HepG2 (cell line): ENCODE measurements at regions not wholly inside any gene's neighbourhood (a gene's known extent, or its start where the extent isn't known, plus 50 kb on each side); places are given as distances from the start of the nearest gene placed in this dataset.

ENCODE experiments used
- BORCS8-MEF2B ChIP-seq: sonication (generic); formaldehyde crosslinking; IDR thresholded peaks from 2 replicates; pipeline ENCODE4 v1.8.0; 2022; ENCODE audit warnings: mild to moderate bottlenecking, missing genetic modification reagents
- CHD2 ChIP-seq: IDR thresholded peaks from 2 replicates; pipeline ENCODE4 v1.6.1; 2011; ENCODE audit warnings: low read depth, low read length, improper control_type of control experiment
- DNMT1 ChIP-seq: sonication (generic); formaldehyde crosslinking; IDR thresholded peaks from 2 replicates; pipeline ENCODE4 v1.5.1; 2020; ENCODE audit warnings: mild to moderate bottlenecking, missing genetic modification reagents
- EHMT2 ChIP-seq: fragments of 200-600 bp; sonication (generic); IDR thresholded peaks from 2 replicates; pipeline ENCODE4 v1.7.0; 2017; ENCODE audit warnings: antibody characterized with exemption, low read depth, low read length, borderline replicate concordance
- FOXK1 ChIP-seq: sonication (generic); formaldehyde crosslinking; IDR thresholded peaks from 2 replicates; pipeline ENCODE4 v1.4.0; 2020; ENCODE audit warnings: low read depth, missing genetic modification reagents, borderline replicate concordance
- KLF6 ChIP-seq: IDR thresholded peaks from 2 replicates; pipeline ENCODE4 v1.8.0; 2016; ENCODE audit warnings: missing biosample characterization, missing genetic modification reagents
- MLLT10 ChIP-seq: sonication (generic); formaldehyde crosslinking; IDR thresholded peaks from 2 replicates; pipeline ENCODE4 v1.4.0; 2020; ENCODE audit warnings: missing genetic modification reagents
- NR2F1 ChIP-seq, 2 experiments: fragments of 450-650 bp in 1 of 2; formaldehyde crosslinking in 1 of 2; IDR thresholded peaks; 2 replicates each; pipeline versions ENCODE4 v1.5.0 to v1.6.1; 2016 to 2020; ENCODE audit warnings: mild to moderate bottlenecking in 1 of 2, missing compliant biosample characterization in 1 of 2, missing genetic modification reagents in 1 of 2, moderate library complexity in 1 of 2
- PHF21A ChIP-seq: sonication (generic); formaldehyde crosslinking; IDR thresholded peaks from 2 replicates; pipeline ENCODE4 v1.5.0; 2020; ENCODE audit warnings: mild to moderate bottlenecking, missing genetic modification reagents
- PITX1 ChIP-seq: sonication (generic); formaldehyde crosslinking; IDR thresholded peaks from 2 replicates; pipeline ENCODE4 v1.5.1; 2020; ENCODE audit warnings: mild to moderate bottlenecking, missing genetic modification reagents
- SMAD9 ChIP-seq: sonication (generic); formaldehyde crosslinking; IDR thresholded peaks from 2 replicates; pipeline ENCODE4 v1.5.1; 2020; ENCODE audit warnings: mild to moderate bottlenecking, missing genetic modification reagents
- SP2 ChIP-seq: sonication (generic); formaldehyde crosslinking; IDR thresholded peaks from 2 replicates; pipeline ENCODE4 v1.5.1; 2020; ENCODE audit warnings: mild to moderate bottlenecking, missing genetic modification reagents
- SRSF1 ChIP-seq: fragments of 200-400 bp; formaldehyde crosslinking; optimal IDR thresholded peaks from 2 replicates; pipeline ENCODE3; 2017; ENCODE audit warnings: mild to moderate bottlenecking, low read depth, low read length, moderate library complexity
- TAF15 ChIP-seq: fragments of 200-400 bp; formaldehyde crosslinking; IDR thresholded peaks from one replicate; pipeline ENCODE4 v1.6.1; 2018; ENCODE audit warnings: mild to moderate bottlenecking, low read depth, low read length; ENCODE audit not compliant: poor library complexity, severe bottlenecking
- TBX2 ChIP-seq: sonication (generic); formaldehyde crosslinking; IDR thresholded peaks from 2 replicates; pipeline ENCODE4 v1.5.0; 2020; ENCODE audit warnings: missing genetic modification reagents, mild to moderate bottlenecking, borderline replicate concordance
- YY1 ChIP-seq: IDR thresholded peaks from 2 replicates; pipeline ENCODE4 v1.6.1; 2011; ENCODE audit warnings: low read length, low read depth, moderate library complexity, mild to moderate bottlenecking; ENCODE audit not compliant: insufficient read depth, insufficient replicate concordance
- ZBTB21 ChIP-seq: sonication (generic); formaldehyde crosslinking; IDR thresholded peaks from 2 replicates; pipeline ENCODE4 v1.4.0; 2020; ENCODE audit warnings: missing genetic modification reagents
- ZMYM3 ChIP-seq: sonication (generic); formaldehyde crosslinking; IDR thresholded peaks from 2 replicates; pipeline ENCODE4 v1.5.1; 2020; ENCODE audit warnings: mild to moderate bottlenecking, missing genetic modification reagents
- ZNF383 ChIP-seq: sonication (generic); formaldehyde crosslinking; IDR thresholded peaks from 2 replicates; pipeline ENCODE4 v1.4.0; 2020; ENCODE audit warnings: missing genetic modification reagents, mild to moderate bottlenecking, borderline replicate concordance
- ZNF446 ChIP-seq: sonication (generic); formaldehyde crosslinking; IDR thresholded peaks from 2 replicates; pipeline ENCODE4 v1.5.0; 2020; ENCODE audit warnings: mild to moderate bottlenecking, missing genetic modification reagents
- ZNF644 ChIP-seq: IDR thresholded peaks from 2 replicates; pipeline ENCODE4 v1.6.1; 2016; ENCODE audit warnings: low read depth
- TF ChIP-seq, protein P1 (sequence below): sonication (generic); formaldehyde crosslinking; IDR thresholded peaks from 2 replicates; pipeline ENCODE4 v1.4.0; 2020; ENCODE audit warnings: missing genetic modification reagents
- TF ChIP-seq, protein P2 (sequence below): sonication (generic); formaldehyde crosslinking; IDR thresholded peaks from 2 replicates; pipeline ENCODE4 v1.5.0; 2020; ENCODE audit warnings: missing genetic modification reagents
- TF ChIP-seq, protein P3 (sequence below): sonication (generic); formaldehyde crosslinking; IDR thresholded peaks from 2 replicates; pipeline ENCODE4 v1.4.0; 2020; ENCODE audit warnings: missing genetic modification reagents
- TF ChIP-seq, protein P4 (sequence below): sonication (generic); formaldehyde crosslinking; IDR thresholded peaks from 2 replicates; pipeline ENCODE4 v1.8.0; 2022; ENCODE audit warnings: missing genetic modification reagents, mild to moderate bottlenecking, borderline replicate concordance

DNA sequence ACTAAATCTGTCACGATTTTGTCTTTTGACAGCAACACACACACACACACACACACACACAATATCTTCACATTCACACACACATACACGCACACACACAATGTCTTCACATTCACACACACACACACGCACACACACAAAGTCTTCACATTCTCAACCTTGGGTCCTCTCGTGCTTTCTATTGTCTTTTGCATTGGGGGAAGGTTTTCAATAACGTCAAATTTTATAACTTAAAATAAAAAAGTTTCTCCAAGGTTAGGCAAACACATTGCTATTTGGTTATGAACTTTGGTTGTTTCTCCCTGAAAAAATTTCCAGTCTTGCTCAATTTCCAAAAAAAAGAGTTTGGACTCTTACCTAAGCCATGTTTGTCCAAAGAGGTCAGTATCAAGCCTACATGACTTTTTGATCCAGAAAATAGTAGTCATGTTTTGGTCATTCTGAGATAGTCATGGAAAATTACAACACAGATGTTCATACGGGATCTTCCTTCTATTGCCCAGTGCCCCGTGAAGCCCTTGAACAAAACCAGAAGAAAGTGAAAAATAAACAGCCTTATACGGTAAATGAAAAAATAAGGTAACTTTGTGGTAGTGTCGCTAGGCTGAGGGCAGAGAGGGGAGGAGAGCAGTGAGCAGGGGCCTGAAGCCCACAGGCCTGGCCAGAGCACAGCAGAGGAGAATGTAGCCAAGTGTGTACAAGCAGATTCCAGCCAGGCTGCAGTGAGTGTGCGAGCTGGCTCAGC, 542.8 kb upstream of the ID2 start (continued):
- TF ChIP-seq YY1 (no peak), MLLT10 (no peak), ZNF383 (CRISPR knock-in tag) (0 out of 2 replicates have a peak, but pooled peaks have one; percentile 94), DNMT1 (no peak), ZNF644 (CRISPR knock-in tag) (peak; percentile 75; the same call in 1 of the 2 replicates), ZBTB21 (CRISPR knock-in tag) (no peak), CHD2 (no peak), SMAD9 (CRISPR knock-in tag) (0 out of 2 replicates have a peak, but pooled peaks have one; percentile 42), PHF21A (CRISPR knock-in tag) (peak; percentile 93), ZMYM3 (peak; percentile 61; the same call in 1 of the 2 replicates), SRSF1 (no peak), PITX1 (peak; percentile 78), BORCS8-MEF2B (no peak), EHMT2 (peak; percentile 78; the same call in 1 of the 2 replicates), TBX2 (CRISPR knock-in tag) (peak; percentile 67), FOXK1 (CRISPR knock-in tag) (peak; percentile 61; the same call in 1 of the 2 replicates), ZNF446 (no peak), KLF6 (CRISPR knock-in tag) (no peak), NR2F1 (CRISPR knock-in tag; IDR thresholded peaks at IDR 0.05) (peak; percentile 70 to 90; a peak in 3 of 4 replicates), SP2 (CRISPR knock-in tag) (no peak), TAF15 (no peak)
- TF ChIP-seq, protein P1, sequence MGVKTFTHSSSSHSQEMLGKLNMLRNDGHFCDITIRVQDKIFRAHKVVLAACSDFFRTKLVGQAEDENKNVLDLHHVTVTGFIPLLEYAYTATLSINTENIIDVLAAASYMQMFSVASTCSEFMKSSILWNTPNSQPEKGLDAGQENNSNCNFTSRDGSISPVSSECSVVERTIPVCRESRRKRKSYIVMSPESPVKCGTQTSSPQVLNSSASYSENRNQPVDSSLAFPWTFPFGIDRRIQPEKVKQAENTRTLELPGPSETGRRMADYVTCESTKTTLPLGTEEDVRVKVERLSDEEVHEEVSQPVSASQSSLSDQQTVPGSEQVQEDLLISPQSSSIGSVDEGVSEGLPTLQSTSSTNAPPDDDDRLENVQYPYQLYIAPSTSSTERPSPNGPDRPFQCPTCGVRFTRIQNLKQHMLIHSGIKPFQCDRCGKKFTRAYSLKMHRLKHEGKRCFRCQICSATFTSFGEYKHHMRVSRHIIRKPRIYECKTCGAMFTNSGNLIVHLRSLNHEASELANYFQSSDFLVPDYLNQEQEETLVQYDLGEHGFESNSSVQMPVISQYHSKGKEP: no peak
- TF ChIP-seq, protein P2, sequence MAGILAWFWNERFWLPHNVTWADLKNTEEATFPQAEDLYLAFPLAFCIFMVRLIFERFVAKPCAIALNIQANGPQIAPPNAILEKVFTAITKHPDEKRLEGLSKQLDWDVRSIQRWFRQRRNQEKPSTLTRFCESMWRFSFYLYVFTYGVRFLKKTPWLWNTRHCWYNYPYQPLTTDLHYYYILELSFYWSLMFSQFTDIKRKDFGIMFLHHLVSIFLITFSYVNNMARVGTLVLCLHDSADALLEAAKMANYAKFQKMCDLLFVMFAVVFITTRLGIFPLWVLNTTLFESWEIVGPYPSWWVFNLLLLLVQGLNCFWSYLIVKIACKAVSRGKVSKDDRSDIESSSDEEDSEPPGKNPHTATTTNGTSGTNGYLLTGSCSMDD (CRISPR knock-in tag): no peak
- TF ChIP-seq, protein P3, sequence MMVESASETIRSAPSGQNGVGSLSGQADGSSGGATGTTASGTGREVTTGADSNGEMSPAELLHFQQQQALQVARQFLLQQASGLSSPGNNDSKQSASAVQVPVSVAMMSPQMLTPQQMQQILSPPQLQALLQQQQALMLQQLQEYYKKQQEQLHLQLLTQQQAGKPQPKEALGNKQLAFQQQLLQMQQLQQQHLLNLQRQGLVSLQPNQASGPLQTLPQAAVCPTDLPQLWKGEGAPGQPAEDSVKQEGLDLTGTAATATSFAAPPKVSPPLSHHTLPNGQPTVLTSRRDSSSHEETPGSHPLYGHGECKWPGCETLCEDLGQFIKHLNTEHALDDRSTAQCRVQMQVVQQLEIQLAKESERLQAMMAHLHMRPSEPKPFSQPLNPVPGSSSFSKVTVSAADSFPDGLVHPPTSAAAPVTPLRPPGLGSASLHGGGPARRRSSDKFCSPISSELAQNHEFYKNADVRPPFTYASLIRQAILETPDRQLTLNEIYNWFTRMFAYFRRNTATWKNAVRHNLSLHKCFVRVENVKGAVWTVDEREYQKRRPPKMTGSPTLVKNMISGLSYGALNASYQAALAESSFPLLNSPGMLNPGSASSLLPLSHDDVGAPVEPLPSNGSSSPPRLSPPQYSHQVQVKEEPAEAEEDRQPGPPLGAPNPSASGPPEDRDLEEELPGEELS (CRISPR knock-in tag): peak; percentile 80
- TF ChIP-seq, protein P4, sequence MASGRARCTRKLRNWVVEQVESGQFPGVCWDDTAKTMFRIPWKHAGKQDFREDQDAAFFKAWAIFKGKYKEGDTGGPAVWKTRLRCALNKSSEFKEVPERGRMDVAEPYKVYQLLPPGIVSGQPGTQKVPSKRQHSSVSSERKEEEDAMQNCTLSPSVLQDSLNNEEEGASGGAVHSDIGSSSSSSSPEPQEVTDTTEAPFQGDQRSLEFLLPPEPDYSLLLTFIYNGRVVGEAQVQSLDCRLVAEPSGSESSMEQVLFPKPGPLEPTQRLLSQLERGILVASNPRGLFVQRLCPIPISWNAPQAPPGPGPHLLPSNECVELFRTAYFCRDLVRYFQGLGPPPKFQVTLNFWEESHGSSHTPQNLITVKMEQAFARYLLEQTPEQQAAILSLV (CRISPR knock-in tag): no peak
